ENCODE measurements at regions not wholly inside any gene's neighbourhood (a gene's known extent, or its start where the extent isn't known, plus 50 kb on each side); places are given as distances from the start of the nearest gene placed in this dataset.

DNA sequence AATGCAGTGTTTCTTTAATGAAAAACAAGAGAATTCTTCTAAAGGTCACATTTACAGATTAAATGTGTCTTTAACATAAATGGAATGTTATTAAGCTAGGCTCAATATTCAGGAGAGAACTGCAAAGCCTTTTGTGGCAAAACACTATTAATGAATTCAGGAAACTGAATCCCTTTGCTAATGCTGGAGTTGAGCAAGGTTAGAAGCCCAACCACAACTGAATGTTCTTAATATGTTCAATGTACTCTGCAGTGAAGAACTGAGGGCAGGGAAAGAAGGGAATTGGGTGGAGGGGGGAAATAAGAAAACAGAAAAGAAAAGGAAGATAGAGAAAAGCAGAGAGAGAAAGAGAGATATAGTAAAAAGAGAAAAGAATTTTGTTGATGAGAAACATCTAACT is 276.7 kb upstream of the TMEM161B start:
- no peak for DNase-seq
- Mint-ChIP-seq H3K27me3 (ENCODE audit: unreplicated experiment) (no peaks in the 10 kb centered on the region), H3K27ac (ENCODE audit: unreplicated experiment) (no peak overlapping the region), H3K36me3 (ENCODE audit: unreplicated experiment) (no peaks in the 10 kb centered on the region), H3K4me3 (ENCODE audit: unreplicated experiment) (no peak overlapping the region), H3K4me1 (ENCODE audit: low read depth, unreplicated experiment) (no peaks in the 10 kb centered on the region), H3K9me3 (ENCODE audit: unreplicated experiment) (no peaks in the 10 kb centered on the region)
- TF ChIP-seq, protein P1, sequence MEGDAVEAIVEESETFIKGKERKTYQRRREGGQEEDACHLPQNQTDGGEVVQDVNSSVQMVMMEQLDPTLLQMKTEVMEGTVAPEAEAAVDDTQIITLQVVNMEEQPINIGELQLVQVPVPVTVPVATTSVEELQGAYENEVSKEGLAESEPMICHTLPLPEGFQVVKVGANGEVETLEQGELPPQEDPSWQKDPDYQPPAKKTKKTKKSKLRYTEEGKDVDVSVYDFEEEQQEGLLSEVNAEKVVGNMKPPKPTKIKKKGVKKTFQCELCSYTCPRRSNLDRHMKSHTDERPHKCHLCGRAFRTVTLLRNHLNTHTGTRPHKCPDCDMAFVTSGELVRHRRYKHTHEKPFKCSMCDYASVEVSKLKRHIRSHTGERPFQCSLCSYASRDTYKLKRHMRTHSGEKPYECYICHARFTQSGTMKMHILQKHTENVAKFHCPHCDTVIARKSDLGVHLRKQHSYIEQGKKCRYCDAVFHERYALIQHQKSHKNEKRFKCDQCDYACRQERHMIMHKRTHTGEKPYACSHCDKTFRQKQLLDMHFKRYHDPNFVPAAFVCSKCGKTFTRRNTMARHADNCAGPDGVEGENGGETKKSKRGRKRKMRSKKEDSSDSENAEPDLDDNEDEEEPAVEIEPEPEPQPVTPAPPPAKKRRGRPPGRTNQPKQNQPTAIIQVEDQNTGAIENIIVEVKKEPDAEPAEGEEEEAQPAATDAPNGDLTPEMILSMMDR (IDR thresholded peaks at IDR 0.05; ENCODE audit: partially characterized antibody, unreplicated experiment), result no peak

DNA sequence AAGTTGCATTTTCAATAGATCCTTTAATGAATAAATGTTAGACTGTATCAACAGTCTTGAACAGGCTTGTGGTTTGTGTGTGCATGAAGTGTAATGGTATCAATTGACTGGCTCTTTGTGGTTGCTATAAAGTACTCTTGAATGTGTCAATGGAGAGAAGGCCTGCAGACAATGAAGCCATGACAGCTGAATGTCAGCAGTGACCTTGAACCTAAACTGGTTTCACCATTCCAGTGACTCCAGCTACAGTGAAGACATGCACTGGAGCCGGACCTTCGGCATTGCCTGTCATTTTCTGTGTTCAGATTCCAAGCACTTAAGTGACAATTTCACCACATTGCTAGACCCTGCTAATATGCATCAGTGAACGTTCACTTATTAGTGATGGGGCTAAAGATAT is 276.0 kb upstream of the TMEM161B start:
- TF ChIP-seq, protein P1 (IDR thresholded peaks at IDR 0.05; ENCODE audit: partially characterized antibody, unreplicated experiment), result no peak
- Mint-ChIP-seq H3K4me3 (ENCODE audit: unreplicated experiment) (no peak overlapping the region), H3K36me3 (ENCODE audit: unreplicated experiment) (no peaks in the 10 kb centered on the region), H3K9me3 (ENCODE audit: unreplicated experiment) (no peaks in the 10 kb centered on the region), H3K27me3 (ENCODE audit: unreplicated experiment) (no peaks in the 10 kb centered on the region), H3K4me1 (ENCODE audit: low read depth, unreplicated experiment) (no peaks in the 10 kb centered on the region), H3K27ac (ENCODE audit: unreplicated experiment) (no peak overlapping the region)
- no peak for DNase-seq

DNA sequence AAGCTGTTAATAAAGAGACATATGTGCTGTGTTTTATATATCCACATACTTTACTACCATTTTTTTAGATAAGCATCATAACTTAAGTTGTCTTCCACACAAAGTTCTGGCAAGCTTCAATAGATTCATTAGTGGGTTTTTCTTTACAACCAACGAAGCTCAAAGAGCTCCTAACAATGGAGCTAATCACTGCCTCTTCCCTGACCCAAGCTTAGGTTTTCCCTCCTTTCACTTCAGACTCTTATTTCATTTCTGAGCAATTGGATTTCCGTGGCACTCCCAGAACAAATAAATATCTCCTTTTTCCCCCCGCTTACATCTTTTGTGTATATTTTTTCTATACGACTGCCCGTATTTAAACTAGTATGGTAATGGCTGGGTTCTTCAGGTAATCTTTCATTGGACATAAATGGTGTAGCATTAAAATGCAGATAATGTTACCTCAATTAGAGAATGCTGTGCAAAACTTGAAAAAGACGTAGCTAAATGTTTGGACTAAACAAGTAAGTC is 275.5 kb upstream of the TMEM161B start:
- Mint-ChIP-seq H3K27me3 (ENCODE audit: unreplicated experiment) (no peaks in the 10 kb centered on the region), H3K27ac (ENCODE audit: unreplicated experiment) (no peak overlapping the region), H3K4me1 (ENCODE audit: low read depth, unreplicated experiment) (no peaks in the 10 kb centered on the region), H3K9me3 (ENCODE audit: unreplicated experiment) (no peaks in the 10 kb centered on the region), H3K4me3 (ENCODE audit: unreplicated experiment) (no peak overlapping the region), H3K36me3 (ENCODE audit: unreplicated experiment) (no peaks in the 10 kb centered on the region)
- TF ChIP-seq, protein P1 (IDR thresholded peaks at IDR 0.05; ENCODE audit: partially characterized antibody, unreplicated experiment), result no peak
- no peak for DNase-seq

DNA sequence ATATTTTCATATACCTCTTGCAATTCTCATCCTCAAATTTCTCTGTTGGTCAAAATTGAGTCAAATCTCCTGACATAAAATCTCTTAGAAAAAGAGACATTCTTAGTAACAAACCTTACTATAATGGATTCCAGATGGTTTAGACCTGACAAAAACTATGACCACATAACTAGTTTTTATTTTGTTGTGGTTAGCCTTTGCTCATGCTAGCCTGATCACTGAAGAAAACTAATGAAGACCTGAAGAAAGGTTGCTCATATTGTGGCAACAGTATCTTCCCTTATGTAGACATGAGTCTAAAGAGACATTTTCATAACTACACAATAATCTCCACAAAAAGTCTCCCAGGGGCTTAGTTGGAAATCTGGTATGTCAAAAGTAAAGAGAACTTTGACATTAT is 274.1 kb upstream of the TMEM161B start:
- TF ChIP-seq, protein P1 (IDR thresholded peaks at IDR 0.05; ENCODE audit: partially characterized antibody, unreplicated experiment), result no peak
- no peaks in the 10 kb centered on the region for H3K36me3 Mint-ChIP-seq (ENCODE audit: unreplicated experiment)
- no peak overlapping the region for H3K27ac Mint-ChIP-seq (ENCODE audit: unreplicated experiment)
- H3K9me3 Mint-ChIP-seq (ENCODE audit: unreplicated experiment), result no peaks in the 10 kb centered on the region
- DNase-seq, result no peak
- no peak overlapping the region for H3K4me3 Mint-ChIP-seq (ENCODE audit: unreplicated experiment)
- H3K4me1 Mint-ChIP-seq (ENCODE audit: low read depth, unreplicated experiment), result no peaks in the 10 kb centered on the region
- no peaks in the 10 kb centered on the region for H3K27me3 Mint-ChIP-seq (ENCODE audit: unreplicated experiment)

DNA sequence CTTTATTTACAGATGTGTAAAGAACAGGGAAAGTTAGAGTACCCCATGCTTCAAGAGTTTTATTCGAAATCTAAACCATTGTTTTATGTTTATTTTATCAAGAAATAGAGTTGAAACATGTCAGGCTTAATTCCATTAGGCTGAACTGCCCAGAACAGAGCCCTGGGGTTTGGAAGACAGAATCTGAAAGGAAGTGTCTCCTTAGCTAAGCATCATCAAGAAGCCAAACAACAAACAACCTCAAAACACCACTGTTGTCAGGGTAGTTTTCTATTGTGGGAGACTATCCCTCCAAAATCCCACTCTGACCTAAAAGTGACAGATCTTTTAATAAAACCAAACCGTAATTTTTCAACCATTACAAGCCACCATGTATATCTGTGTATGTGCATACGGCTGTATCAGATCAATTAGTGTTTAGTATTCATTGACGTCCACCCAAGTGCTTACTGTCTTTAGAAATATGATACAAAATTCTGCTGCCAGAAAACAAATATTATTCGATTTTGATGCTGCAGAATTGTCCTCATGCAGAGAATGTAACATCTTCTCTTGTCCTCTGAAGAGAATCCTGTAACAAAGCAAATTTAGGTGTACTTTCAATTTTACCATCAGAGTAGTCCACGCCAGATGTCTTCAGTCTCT is 271.9 kb upstream of the TMEM161B start:
- H3K36me3 Mint-ChIP-seq (ENCODE audit: unreplicated experiment), result no peaks in the 10 kb centered on the region
- H3K4me1 Mint-ChIP-seq (ENCODE audit: low read depth, unreplicated experiment), result no peaks in the 10 kb centered on the region
- no peak overlapping the region for H3K27ac Mint-ChIP-seq (ENCODE audit: unreplicated experiment)
- no peak overlapping the region for H3K4me3 Mint-ChIP-seq (ENCODE audit: unreplicated experiment)
- TF ChIP-seq, protein P1 (IDR thresholded peaks at IDR 0.05; ENCODE audit: partially characterized antibody, unreplicated experiment), result no peak
- DNase-seq, result no peak
- H3K9me3 Mint-ChIP-seq (ENCODE audit: unreplicated experiment), result no peaks in the 10 kb centered on the region
- no peaks in the 10 kb centered on the region for H3K27me3 Mint-ChIP-seq (ENCODE audit: unreplicated experiment)
